Uterus (tissue), 2 donors: ENCODE measurements at regions not wholly inside any gene's neighbourhood (a gene's known extent, or its start where the extent isn't known, plus 50 kb on each side); places are given as distances from the start of the nearest gene placed in this dataset.

Experiments used
- POLR2A ChIP-seq, 2 donors: fragments of 450-650 bp; IDR thresholded peaks; one replicate each; pipeline ENCODE4 v1.6.1; 2016; ENCODE audit warnings: antibody characterized with exemption in 2 of 2, mild to moderate bottlenecking in 1 of 2, moderate library complexity in 1 of 2
- TF ChIP-seq, protein P1 (sequence below), 4 experiments: fragments of 200-600 bp in 2 of 4; fragments of 450-650 bp in 2 of 4; sonication (generic) in 2 of 4; IDR thresholded peaks; one replicate each; pipeline ENCODE4 v1.5.1; 2016 to 2019; ENCODE audit warnings: antibody characterized with exemption in 4 of 4, mild to moderate bottlenecking in 2 of 4, moderate library complexity in 1 of 4

GRCh38 chr5:61267116-61267515 is 64.9 kb upstream of the ZSWIM6 start:
- TF ChIP-seq, protein P1, sequence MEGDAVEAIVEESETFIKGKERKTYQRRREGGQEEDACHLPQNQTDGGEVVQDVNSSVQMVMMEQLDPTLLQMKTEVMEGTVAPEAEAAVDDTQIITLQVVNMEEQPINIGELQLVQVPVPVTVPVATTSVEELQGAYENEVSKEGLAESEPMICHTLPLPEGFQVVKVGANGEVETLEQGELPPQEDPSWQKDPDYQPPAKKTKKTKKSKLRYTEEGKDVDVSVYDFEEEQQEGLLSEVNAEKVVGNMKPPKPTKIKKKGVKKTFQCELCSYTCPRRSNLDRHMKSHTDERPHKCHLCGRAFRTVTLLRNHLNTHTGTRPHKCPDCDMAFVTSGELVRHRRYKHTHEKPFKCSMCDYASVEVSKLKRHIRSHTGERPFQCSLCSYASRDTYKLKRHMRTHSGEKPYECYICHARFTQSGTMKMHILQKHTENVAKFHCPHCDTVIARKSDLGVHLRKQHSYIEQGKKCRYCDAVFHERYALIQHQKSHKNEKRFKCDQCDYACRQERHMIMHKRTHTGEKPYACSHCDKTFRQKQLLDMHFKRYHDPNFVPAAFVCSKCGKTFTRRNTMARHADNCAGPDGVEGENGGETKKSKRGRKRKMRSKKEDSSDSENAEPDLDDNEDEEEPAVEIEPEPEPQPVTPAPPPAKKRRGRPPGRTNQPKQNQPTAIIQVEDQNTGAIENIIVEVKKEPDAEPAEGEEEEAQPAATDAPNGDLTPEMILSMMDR (IDR thresholded peaks at IDR 0.05) = no peak
- no peak for TF ChIP-seq POLR2A (IDR thresholded peaks at IDR 0.05)
